Astrocyte (in vitro differentiated cells and primary cell): ENCODE measurements at regions not wholly inside any gene's neighbourhood (a gene's known extent, or its start where the extent isn't known, plus 50 kb on each side); places are given as distances from the start of the nearest gene placed in this dataset.

Experiments
- EZH2 ChIP-seq: IDR thresholded peaks from 2 replicates; pipeline ENCODE4 v1.6.1; 2012; ENCODE audit warnings: mild to moderate bottlenecking, low read length, inconsistent platforms; ENCODE audit not compliant: insufficient read depth
- TF ChIP-seq, protein P1 (sequence below): IDR thresholded peaks from 2 replicates; pipeline ENCODE4 v1.5.1; 2011; ENCODE audit warnings: low read depth, mild to moderate bottlenecking, inconsistent platforms, low read length, moderate library complexity; ENCODE audit not compliant: insufficient read depth

- TF ChIP-seq, protein P1, sequence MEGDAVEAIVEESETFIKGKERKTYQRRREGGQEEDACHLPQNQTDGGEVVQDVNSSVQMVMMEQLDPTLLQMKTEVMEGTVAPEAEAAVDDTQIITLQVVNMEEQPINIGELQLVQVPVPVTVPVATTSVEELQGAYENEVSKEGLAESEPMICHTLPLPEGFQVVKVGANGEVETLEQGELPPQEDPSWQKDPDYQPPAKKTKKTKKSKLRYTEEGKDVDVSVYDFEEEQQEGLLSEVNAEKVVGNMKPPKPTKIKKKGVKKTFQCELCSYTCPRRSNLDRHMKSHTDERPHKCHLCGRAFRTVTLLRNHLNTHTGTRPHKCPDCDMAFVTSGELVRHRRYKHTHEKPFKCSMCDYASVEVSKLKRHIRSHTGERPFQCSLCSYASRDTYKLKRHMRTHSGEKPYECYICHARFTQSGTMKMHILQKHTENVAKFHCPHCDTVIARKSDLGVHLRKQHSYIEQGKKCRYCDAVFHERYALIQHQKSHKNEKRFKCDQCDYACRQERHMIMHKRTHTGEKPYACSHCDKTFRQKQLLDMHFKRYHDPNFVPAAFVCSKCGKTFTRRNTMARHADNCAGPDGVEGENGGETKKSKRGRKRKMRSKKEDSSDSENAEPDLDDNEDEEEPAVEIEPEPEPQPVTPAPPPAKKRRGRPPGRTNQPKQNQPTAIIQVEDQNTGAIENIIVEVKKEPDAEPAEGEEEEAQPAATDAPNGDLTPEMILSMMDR, result no peak
- TF ChIP-seq EZH2, result no peak
Measured at GRCh38 chr5:110354915-110355644, 371.4 kb downstream of the TMEM232 start.
